Glutamatergic neuron (in vitro differentiated cells): ENCODE measurements at regions not wholly inside any gene's neighbourhood (a gene's known extent, or its start where the extent isn't known, plus 50 kb on each side); places are given as distances from the start of the nearest gene placed in this dataset.
"Not testable (repeated sequence)": the region's sequence is repeated elsewhere in the genome, so short reads cannot be mapped to it uniquely, and the experiment has no call there.

Experiments
- DNase-seq: peaks from one replicate; pipeline ENCODE4 v3.0.0; 2022
- H3K27ac Mint-ChIP-seq: one replicate; pipeline ENCODE4 v1.8.0; 2020; ENCODE audit warnings: mild to moderate bottlenecking, mixed read lengths, inconsistent platforms; ENCODE audit not compliant: unreplicated experiment
- H3K27me3 Mint-ChIP-seq: one replicate; pipeline ENCODE4 v1.8.0; 2020; ENCODE audit warnings: mild to moderate bottlenecking, moderate library complexity, mixed read lengths, inconsistent platforms; ENCODE audit not compliant: unreplicated experiment
- H3K36me3 Mint-ChIP-seq: one replicate; pipeline ENCODE4 v1.8.0; 2020; ENCODE audit warnings: mild to moderate bottlenecking, mixed read lengths, inconsistent platforms; ENCODE audit not compliant: unreplicated experiment
- H3K4me1 Mint-ChIP-seq: one replicate; pipeline ENCODE4 v1.8.0; 2020; ENCODE audit warnings: mild to moderate bottlenecking, low read depth, mixed read lengths, inconsistent platforms; ENCODE audit not compliant: unreplicated experiment
- H3K4me3 Mint-ChIP-seq: one replicate; pipeline ENCODE4 v1.8.0; 2020; ENCODE audit warnings: mild to moderate bottlenecking, mixed read lengths, inconsistent platforms; ENCODE audit not compliant: unreplicated experiment
- H3K9me3 Mint-ChIP-seq: one replicate; pipeline ENCODE4 v1.8.0; 2020; ENCODE audit warnings: mild to moderate bottlenecking, moderate library complexity, mixed read lengths, inconsistent platforms; ENCODE audit not compliant: unreplicated experiment
- CTCF ChIP-seq: fragments of 200-600 bp; sonication (generic); IDR thresholded peaks from one replicate; pipeline ENCODE4 v1.5.0; 2021; ENCODE audit not compliant: partially characterized antibody, unreplicated experiment

- H3K4me3 Mint-ChIP-seq = no peak overlapping the region
- no peak overlapping the region for H3K27ac Mint-ChIP-seq
- H3K36me3 Mint-ChIP-seq = no peaks in the 10 kb centered on the region
- H3K27me3 Mint-ChIP-seq = peaks cover 2% of the 10 kb centered on the region
- TF ChIP-seq CTCF = no peak
- no peak for DNase-seq
- H3K4me1 Mint-ChIP-seq = no peaks in the 10 kb centered on the region
- H3K9me3 Mint-ChIP-seq = no peaks in the 10 kb centered on the region
Observed at GRCh38 chr12:46629331-46630229, 196.2 kb downstream of the SLC38A4 start.

GRCh38 chr12:46628176-46628575, 197.6 kb downstream of the SLC38A4 start:
- no peak for DNase-seq
- no peaks in the 10 kb centered on the region for H3K36me3 Mint-ChIP-seq
- H3K4me1 Mint-ChIP-seq = no peaks in the 10 kb centered on the region
- H3K27ac Mint-ChIP-seq = no peak overlapping the region
- no peak for TF ChIP-seq CTCF
- H3K27me3 Mint-ChIP-seq = peaks cover 2% of the 10 kb centered on the region
- no peaks in the 10 kb centered on the region for H3K9me3 Mint-ChIP-seq
- no peak overlapping the region for H3K4me3 Mint-ChIP-seq

- peaks cover 2% of the 10 kb centered on the region for H3K27me3 Mint-ChIP-seq
- no peak for TF ChIP-seq CTCF
- no peak for DNase-seq
- H3K4me1 Mint-ChIP-seq = no peaks in the 10 kb centered on the region
- no peak overlapping the region for H3K27ac Mint-ChIP-seq
- H3K36me3 Mint-ChIP-seq = no peaks in the 10 kb centered on the region
- no peak overlapping the region for H3K4me3 Mint-ChIP-seq
- H3K9me3 Mint-ChIP-seq = no peaks in the 10 kb centered on the region
Observed at GRCh38 chr12:46627686-46628085, 198.1 kb downstream of the SLC38A4 start.

- not testable (repeated sequence) for H3K4me3 Mint-ChIP-seq, H3K9me3 Mint-ChIP-seq, H3K4me1 Mint-ChIP-seq, H3K27me3 Mint-ChIP-seq, H3K27ac Mint-ChIP-seq, DNase-seq, H3K36me3 Mint-ChIP-seq
Observed at GRCh38 chr12:46619474-46619873, 206.3 kb downstream of the SLC38A4 start.

- not testable (repeated sequence) for H3K27me3 Mint-ChIP-seq, H3K9me3 Mint-ChIP-seq, H3K27ac Mint-ChIP-seq, H3K4me1 Mint-ChIP-seq, H3K4me3 Mint-ChIP-seq, H3K36me3 Mint-ChIP-seq, DNase-seq
Observed at GRCh38 chr12:46617737-46618136, 208.1 kb downstream of the SLC38A4 start.

GRCh38 chr12:46617167-46617566, 208.6 kb downstream of the SLC38A4 start:
- no peak overlapping the region for H3K4me3 Mint-ChIP-seq
- DNase-seq = no peak
- no peak for TF ChIP-seq CTCF
- H3K9me3 Mint-ChIP-seq = peaks cover 4% of the 10 kb centered on the region
- H3K27ac Mint-ChIP-seq = no peak overlapping the region
- H3K4me1 Mint-ChIP-seq = no peaks in the 10 kb centered on the region
- no peaks in the 10 kb centered on the region for H3K36me3 Mint-ChIP-seq
- H3K27me3 Mint-ChIP-seq = no peaks in the 10 kb centered on the region
